Inflammatory macrophage (primary cell): ENCODE measurements at regions not wholly inside any gene's neighbourhood (a gene's known extent, or its start where the extent isn't known, plus 50 kb on each side); places are given as distances from the start of the nearest gene placed in this dataset.
"Not testable (repeated sequence)": the region's sequence is repeated elsewhere in the genome, so short reads cannot be mapped to it uniquely, and the experiment has no call there.

ENCODE experiments used
- DNase-seq, 2 donors: peaks; one replicate each; pipeline ENCODE4 v3.0.0-alpha.2; 2020 to 2022

- no peak for DNase-seq
Measured at GRCh38 chr6:8865451-8865850, 430.1 kb upstream of the SLC35B3 start.

- no peak for DNase-seq
Measured at GRCh38 chr6:8860671-8861070, 425.3 kb upstream of the SLC35B3 start.

- DNase-seq, result no peak
Measured at GRCh38 chr6:8859501-8859900, 424.2 kb upstream of the SLC35B3 start.

GRCh38 chr6:8858854-8859331, 423.5 kb upstream of the SLC35B3 start:
- DNase-seq, result no peak

- DNase-seq, result no peak
Measured at GRCh38 chr6:8857160-8857559, 421.8 kb upstream of the SLC35B3 start.

GRCh38 chr6:8855411-8855810, 420.1 kb upstream of the SLC35B3 start:
- DNase-seq, result no peak

GRCh38 chr6:8852332-8852731, 417.0 kb upstream of the SLC35B3 start:
- no peak for DNase-seq

GRCh38 chr6:8846680-8847079, 411.3 kb upstream of the SLC35B3 start:
- DNase-seq, result not testable (repeated sequence)

- no peak for DNase-seq
Measured at GRCh38 chr6:8845690-8846089, 410.3 kb upstream of the SLC35B3 start.

- DNase-seq, result no peak
Measured at GRCh38 chr6:8844968-8845367, 409.6 kb upstream of the SLC35B3 start.

- no peak for DNase-seq
Measured at GRCh38 chr6:8839626-8840025, 404.3 kb upstream of the SLC35B3 start.

- DNase-seq, result no peak
Measured at GRCh38 chr6:8837343-8837742, 402.0 kb upstream of the SLC35B3 start.

GRCh38 chr6:8832695-8833094, 397.4 kb upstream of the SLC35B3 start:
- not testable (repeated sequence) for DNase-seq

GRCh38 chr6:8831366-8832152, 396.2 kb upstream of the SLC35B3 start:
- DNase-seq, result peak; percentile 72 to 91

GRCh38 chr6:8830794-8831193, 395.4 kb upstream of the SLC35B3 start:
- DNase-seq, result no peak

- peak; percentile 30 to 53 for DNase-seq
Measured at GRCh38 chr6:8829796-8830195, 394.5 kb upstream of the SLC35B3 start.

GRCh38 chr6:8829296-8829695, 394.0 kb upstream of the SLC35B3 start:
- DNase-seq, result no peak

GRCh38 chr6:8828376-8828775, 393.0 kb upstream of the SLC35B3 start:
- DNase-seq, result no peak

- DNase-seq, result no peak
Measured at GRCh38 chr6:8825726-8826125, 390.4 kb upstream of the SLC35B3 start.

GRCh38 chr6:8821981-8822381, 386.6 kb upstream of the SLC35B3 start:
- DNase-seq, result no peak

- DNase-seq, result no peak
Measured at GRCh38 chr6:8820313-8820712, 385.0 kb upstream of the SLC35B3 start.

GRCh38 chr6:8819446-8819845, 384.1 kb upstream of the SLC35B3 start:
- DNase-seq, result no peak

- DNase-seq, result no peak
Measured at GRCh38 chr6:8814440-8815000, 379.2 kb upstream of the SLC35B3 start.

- DNase-seq, result no peak
Measured at GRCh38 chr6:8810325-8810724, 375.0 kb upstream of the SLC35B3 start.
